ENCODE measurements at regions not wholly inside any gene's neighbourhood (a gene's known extent, or its start where the extent isn't known, plus 50 kb on each side); places are given as distances from the start of the nearest gene placed in this dataset.

- ATAC-seq, result no peak
- Histone ChIP-seq H3K36me3 (no peaks in the 10 kb centered on the region), H3K9me3 (peaks cover 0 to 22% (median 0%) of the 10 kb centered on the region in 3 donors), H3K4me3 (no peak overlapping the region), H3K27ac (no peak overlapping the region), H3K27me3 (peaks cover 62% of the 10 kb centered on the region), H3K4me1 (peaks cover 0 to 13% (median 0%) of the 10 kb centered on the region in 3 donors)
- no peak for TF ChIP-seq POLR2A (IDR thresholded peaks at IDR 0.05)
- no peak for TF ChIP-seq EP300 (IDR thresholded peaks at IDR 0.05)
- no peak for TF ChIP-seq POLR2AphosphoS5 (IDR thresholded peaks at IDR 0.05)
- 87 to 93% methylated on average over 3 to 8 of the region's 9 CpGs for WGBS, 2 donors (ENCODE audit: low coverage in 1 of 2)
These were observed 263.7 kb downstream of the PTPRU start for GRCh38 chr1:29500041-29500440.

GRCh38 chr1:29499104-29499650, 262.9 kb downstream of the PTPRU start:
- no peak overlapping the region for H3K4me3 ChIP-seq
- no peaks in the 10 kb centered on the region for H3K36me3 ChIP-seq
- peaks cover 54% of the 10 kb centered on the region for H3K27me3 ChIP-seq
- ATAC-seq, result no peak
- TF ChIP-seq POLR2A (IDR thresholded peaks at IDR 0.05) (no peak), POLR2AphosphoS5 (IDR thresholded peaks at IDR 0.05) (no peak), EP300 (IDR thresholded peaks at IDR 0.05) (no peak), CTCF (IDR thresholded peaks at IDR 0.05) (no peak)
- H3K4me1 ChIP-seq, result peaks cover 0 to 6% (median 0%) of the 10 kb centered on the region in 3 donors
- WGBS, 2 donors (ENCODE audit: low coverage in 1 of 2), result 74 to 84% methylated on average over 6 to 8 of the region's 9 CpGs
- peaks cover 0 to 27% (median 0%) of the 10 kb centered on the region in 3 donors for H3K9me3 ChIP-seq
- no peak overlapping the region for H3K27ac ChIP-seq

- Histone ChIP-seq H3K4me1 (no peaks in the 10 kb centered on the region), H3K4me3 (no peak overlapping the region), H3K9me3 (peaks cover 0 to 31% (median 0%) of the 10 kb centered on the region in 3 donors), H3K27ac (no peak overlapping the region), H3K27me3 (peaks cover 57% of the 10 kb centered on the region), H3K36me3 (no peaks in the 10 kb centered on the region)
- 69 to 83% methylated on average over 6 to 12 of the region's 14 CpGs for WGBS, 2 donors (ENCODE audit: low coverage in 1 of 2)
- ATAC-seq, result no peak
- TF ChIP-seq POLR2A (IDR thresholded peaks at IDR 0.05), result no peak
- no peak for TF ChIP-seq EP300 (IDR thresholded peaks at IDR 0.05)
- TF ChIP-seq POLR2AphosphoS5 (IDR thresholded peaks at IDR 0.05), result no peak
- no peak for TF ChIP-seq CTCF (IDR thresholded peaks at IDR 0.05)
These were observed 262.1 kb downstream of the PTPRU start for GRCh38 chr1:29498126-29499103.

GRCh38 chr1:29497395-29498125, 261.2 kb downstream of the PTPRU start:
- no peak overlapping the region for H3K4me3 ChIP-seq
- H3K9me3 ChIP-seq, result peaks cover 0 to 34% (median 0%) of the 10 kb centered on the region in 3 donors
- WGBS, 2 donors (ENCODE audit: low coverage in 1 of 2), result 80 to 86% methylated on average over 3 to 6 of the region's 10 CpGs
- no peaks in the 10 kb centered on the region for H3K36me3 ChIP-seq
- no peak for ATAC-seq
- TF ChIP-seq POLR2AphosphoS5 (IDR thresholded peaks at IDR 0.05), result no peak
- TF ChIP-seq POLR2A (IDR thresholded peaks at IDR 0.05), result no peak
- TF ChIP-seq CTCF (IDR thresholded peaks at IDR 0.05), result no peak
- no peak for TF ChIP-seq EP300 (IDR thresholded peaks at IDR 0.05)
- H3K4me1 ChIP-seq, result no peaks in the 10 kb centered on the region
- H3K27ac ChIP-seq, result no peak overlapping the region
- peaks cover 63% of the 10 kb centered on the region for H3K27me3 ChIP-seq

GRCh38 chr1:29496701-29497100, 260.4 kb downstream of the PTPRU start:
- WGBS, 2 donors (ENCODE audit: low coverage in 1 of 2), result 80% methylated on average over 1 of the region's 8 CpGs; no CpG with 5 or more reads in 1 of the 2 donors
- no peak for ATAC-seq

More at GRCh38 chr1:29496701-29497100, 260.4 kb downstream of the PTPRU start:
- Histone ChIP-seq H3K36me3 (no peaks in the 10 kb centered on the region), H3K4me3 (no peak overlapping the region), H3K27ac (no peak overlapping the region), H3K9me3 (peaks cover 0 to 34% (median 0%) of the 10 kb centered on the region in 3 donors), H3K27me3 (peaks cover 71% of the 10 kb centered on the region), H3K4me1 (no peaks in the 10 kb centered on the region)
- TF ChIP-seq CTCF (IDR thresholded peaks at IDR 0.05) (no peak), POLR2A (IDR thresholded peaks at IDR 0.05) (no peak), EP300 (IDR thresholded peaks at IDR 0.05) (no peak), POLR2AphosphoS5 (IDR thresholded peaks at IDR 0.05) (no peak)
